ENCODE measurements at regions not wholly inside any gene's neighbourhood (a gene's known extent, or its start where the extent isn't known, plus 50 kb on each side); places are given as distances from the start of the nearest gene placed in this dataset.

DNA sequence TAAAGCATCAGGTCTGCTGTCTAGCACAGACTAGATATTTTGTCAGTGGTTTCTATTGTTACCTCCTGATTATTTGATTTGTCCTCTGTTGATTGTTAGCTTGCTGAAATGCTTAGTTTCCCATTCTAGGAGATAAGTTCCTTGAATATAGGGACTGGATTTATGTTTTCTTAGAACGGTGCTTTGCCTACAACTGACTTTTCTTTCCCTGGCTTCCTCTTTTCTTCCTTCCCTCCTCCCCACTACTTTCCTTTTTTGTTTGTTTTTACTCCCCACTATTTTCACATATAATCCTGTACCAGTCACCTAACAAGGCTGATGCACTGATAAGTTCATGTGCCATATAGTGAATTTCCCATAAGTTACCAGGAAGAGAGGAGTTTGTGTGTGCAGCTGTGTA lies 58.5 kb upstream of the METAP2 start:
- TF ChIP-seq, protein P1, sequence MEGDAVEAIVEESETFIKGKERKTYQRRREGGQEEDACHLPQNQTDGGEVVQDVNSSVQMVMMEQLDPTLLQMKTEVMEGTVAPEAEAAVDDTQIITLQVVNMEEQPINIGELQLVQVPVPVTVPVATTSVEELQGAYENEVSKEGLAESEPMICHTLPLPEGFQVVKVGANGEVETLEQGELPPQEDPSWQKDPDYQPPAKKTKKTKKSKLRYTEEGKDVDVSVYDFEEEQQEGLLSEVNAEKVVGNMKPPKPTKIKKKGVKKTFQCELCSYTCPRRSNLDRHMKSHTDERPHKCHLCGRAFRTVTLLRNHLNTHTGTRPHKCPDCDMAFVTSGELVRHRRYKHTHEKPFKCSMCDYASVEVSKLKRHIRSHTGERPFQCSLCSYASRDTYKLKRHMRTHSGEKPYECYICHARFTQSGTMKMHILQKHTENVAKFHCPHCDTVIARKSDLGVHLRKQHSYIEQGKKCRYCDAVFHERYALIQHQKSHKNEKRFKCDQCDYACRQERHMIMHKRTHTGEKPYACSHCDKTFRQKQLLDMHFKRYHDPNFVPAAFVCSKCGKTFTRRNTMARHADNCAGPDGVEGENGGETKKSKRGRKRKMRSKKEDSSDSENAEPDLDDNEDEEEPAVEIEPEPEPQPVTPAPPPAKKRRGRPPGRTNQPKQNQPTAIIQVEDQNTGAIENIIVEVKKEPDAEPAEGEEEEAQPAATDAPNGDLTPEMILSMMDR (IDR thresholded peaks at IDR 0.05; ENCODE audit: insufficient read depth, low read length, severe bottlenecking), result no peak
- no peak for FAIRE-seq
- no peak for DNase-seq (ENCODE audit: low read depth)
- Histone ChIP-seq H3K36me3 (ENCODE audit: control insufficient read depth, insufficient read depth, low read length) (no peaks in the 10 kb centered on the region), H3K27me3 (ENCODE audit: control insufficient read depth, insufficient read depth, low read length) (no peaks in the 10 kb centered on the region), H3K4me3 (ENCODE audit: low read depth, low read length) (no peak overlapping the region)

DNA sequence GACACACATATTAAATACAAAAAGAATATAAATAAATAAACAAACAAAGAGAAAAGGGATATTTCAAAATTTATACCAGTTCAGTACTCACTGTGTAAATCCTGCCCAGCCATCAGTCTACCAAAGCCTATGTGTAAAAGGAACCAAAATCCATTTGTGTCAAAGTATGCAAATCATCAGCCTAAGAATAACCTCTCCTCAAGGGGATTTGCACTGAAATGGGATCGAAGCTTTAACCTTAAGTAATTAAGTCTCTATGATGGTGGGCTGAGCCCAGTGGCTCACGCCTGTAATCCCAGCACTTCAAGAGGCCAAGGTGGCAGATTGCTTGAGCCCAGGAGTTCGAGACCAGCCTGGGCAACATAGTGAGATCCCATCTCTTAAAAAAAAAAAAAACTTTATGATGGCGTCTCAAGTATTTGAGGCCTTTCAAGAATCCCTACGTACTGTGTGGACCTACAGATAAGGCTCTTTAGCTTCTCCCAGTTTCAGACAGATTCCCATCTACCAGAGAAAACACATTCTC lies 57.8 kb upstream of the METAP2 start:
- Histone ChIP-seq H3K4me3 (ENCODE audit: low read depth, low read length) (no peak overlapping the region), H3K27me3 (ENCODE audit: control insufficient read depth, insufficient read depth, low read length) (no peaks in the 10 kb centered on the region), H3K36me3 (ENCODE audit: control insufficient read depth, insufficient read depth, low read length) (no peaks in the 10 kb centered on the region)
- no peak for DNase-seq (ENCODE audit: low read depth)
- FAIRE-seq, result no peak
- TF ChIP-seq, protein P1 (IDR thresholded peaks at IDR 0.05; ENCODE audit: insufficient read depth, low read length, severe bottlenecking), result no peak

DNA sequence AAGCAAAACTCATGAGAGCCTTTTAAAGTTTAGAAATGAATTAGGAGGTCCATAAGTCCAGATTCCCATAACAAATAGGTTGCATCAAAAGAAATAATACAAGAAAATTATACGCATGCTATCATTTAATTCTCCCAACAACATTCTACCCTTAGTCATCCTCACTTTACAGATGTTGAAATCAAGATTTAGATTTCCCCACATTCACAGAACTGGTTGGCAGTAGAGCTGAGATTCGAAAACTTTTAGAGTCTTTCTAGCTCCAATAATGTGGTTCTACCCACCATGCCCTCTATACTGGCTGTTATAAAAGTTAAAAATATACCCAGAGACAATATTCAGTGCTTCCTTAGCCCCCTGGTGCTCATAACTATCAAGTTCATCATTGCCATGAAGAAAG lies 56.6 kb upstream of the METAP2 start:
- FAIRE-seq (no peak), DNase-seq (ENCODE audit: low read depth) (no peak)
- H3K4me3 ChIP-seq (ENCODE audit: low read depth, low read length), result no peak overlapping the region
- no peaks in the 10 kb centered on the region for H3K27me3 ChIP-seq (ENCODE audit: control insufficient read depth, insufficient read depth, low read length)
- TF ChIP-seq, protein P1 (IDR thresholded peaks at IDR 0.05; ENCODE audit: insufficient read depth, low read length, severe bottlenecking), result no peak
- H3K36me3 ChIP-seq (ENCODE audit: control insufficient read depth, insufficient read depth, low read length), result no peaks in the 10 kb centered on the region

DNA sequence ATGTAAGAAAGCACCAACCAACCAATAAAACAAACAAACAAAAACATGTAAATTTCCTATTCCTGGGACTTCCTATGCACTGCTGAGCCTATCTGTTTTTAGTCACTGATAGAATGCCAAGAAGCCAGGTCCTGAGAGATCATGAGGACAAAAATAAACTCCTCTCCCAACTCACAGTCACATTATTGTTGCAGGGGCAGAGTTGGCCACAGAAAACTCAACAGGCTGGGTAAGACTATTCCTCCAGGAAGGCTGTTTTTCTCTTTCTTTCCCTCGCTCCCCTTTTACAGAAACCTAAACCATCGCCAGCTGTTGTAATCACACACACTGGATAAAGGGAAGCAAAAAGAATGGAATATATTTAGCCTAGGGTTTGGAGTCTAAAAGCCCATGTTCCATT lies 55.8 kb upstream of the METAP2 start:
- Histone ChIP-seq H3K27me3 (ENCODE audit: control insufficient read depth, insufficient read depth, low read length) (no peaks in the 10 kb centered on the region), H3K36me3 (ENCODE audit: control insufficient read depth, insufficient read depth, low read length) (no peaks in the 10 kb centered on the region), H3K4me3 (ENCODE audit: low read depth, low read length) (no peak overlapping the region)
- FAIRE-seq (no peak), DNase-seq (ENCODE audit: low read depth) (no peak)
- TF ChIP-seq, protein P1 (IDR thresholded peaks at IDR 0.05; ENCODE audit: insufficient read depth, low read length, severe bottlenecking), result no peak

All from bronchial epithelial cell (primary cell).